ENCODE measurements at regions not wholly inside any gene's neighbourhood (a gene's known extent, or its start where the extent isn't known, plus 50 kb on each side); places are given as distances from the start of the nearest gene placed in this dataset.

- Mint-ChIP-seq H3K9me3 (ENCODE audit: unreplicated experiment) (no peaks in the 10 kb centered on the region), H3K27me3 (ENCODE audit: unreplicated experiment) (no peaks in the 10 kb centered on the region), H3K27ac (ENCODE audit: unreplicated experiment) (no peak overlapping the region), H3K4me3 (ENCODE audit: unreplicated experiment) (no peak overlapping the region), H3K4me1 (ENCODE audit: low read depth, unreplicated experiment) (no peaks in the 10 kb centered on the region), H3K36me3 (ENCODE audit: unreplicated experiment) (no peaks in the 10 kb centered on the region)
- TF ChIP-seq, protein P1, sequence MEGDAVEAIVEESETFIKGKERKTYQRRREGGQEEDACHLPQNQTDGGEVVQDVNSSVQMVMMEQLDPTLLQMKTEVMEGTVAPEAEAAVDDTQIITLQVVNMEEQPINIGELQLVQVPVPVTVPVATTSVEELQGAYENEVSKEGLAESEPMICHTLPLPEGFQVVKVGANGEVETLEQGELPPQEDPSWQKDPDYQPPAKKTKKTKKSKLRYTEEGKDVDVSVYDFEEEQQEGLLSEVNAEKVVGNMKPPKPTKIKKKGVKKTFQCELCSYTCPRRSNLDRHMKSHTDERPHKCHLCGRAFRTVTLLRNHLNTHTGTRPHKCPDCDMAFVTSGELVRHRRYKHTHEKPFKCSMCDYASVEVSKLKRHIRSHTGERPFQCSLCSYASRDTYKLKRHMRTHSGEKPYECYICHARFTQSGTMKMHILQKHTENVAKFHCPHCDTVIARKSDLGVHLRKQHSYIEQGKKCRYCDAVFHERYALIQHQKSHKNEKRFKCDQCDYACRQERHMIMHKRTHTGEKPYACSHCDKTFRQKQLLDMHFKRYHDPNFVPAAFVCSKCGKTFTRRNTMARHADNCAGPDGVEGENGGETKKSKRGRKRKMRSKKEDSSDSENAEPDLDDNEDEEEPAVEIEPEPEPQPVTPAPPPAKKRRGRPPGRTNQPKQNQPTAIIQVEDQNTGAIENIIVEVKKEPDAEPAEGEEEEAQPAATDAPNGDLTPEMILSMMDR (IDR thresholded peaks at IDR 0.05; ENCODE audit: partially characterized antibody, unreplicated experiment): no peak
- DNase-seq: no peak
These were observed 219.9 kb upstream of the BRINP1 start for GRCh38 chr9:119588874-119589744.

- Mint-ChIP-seq H3K36me3 (ENCODE audit: unreplicated experiment) (no peaks in the 10 kb centered on the region), H3K27ac (ENCODE audit: unreplicated experiment) (no peak overlapping the region), H3K9me3 (ENCODE audit: unreplicated experiment) (peaks cover 1% of the 10 kb centered on the region), H3K4me3 (ENCODE audit: unreplicated experiment) (no peak overlapping the region), H3K27me3 (ENCODE audit: unreplicated experiment) (peaks cover 2% of the 10 kb centered on the region), H3K4me1 (ENCODE audit: low read depth, unreplicated experiment) (no peaks in the 10 kb centered on the region)
- no peak for DNase-seq
- TF ChIP-seq, protein P1 (IDR thresholded peaks at IDR 0.05; ENCODE audit: partially characterized antibody, unreplicated experiment): no peak
These were observed 208.6 kb upstream of the BRINP1 start for GRCh38 chr9:119577881-119578280.

DNA sequence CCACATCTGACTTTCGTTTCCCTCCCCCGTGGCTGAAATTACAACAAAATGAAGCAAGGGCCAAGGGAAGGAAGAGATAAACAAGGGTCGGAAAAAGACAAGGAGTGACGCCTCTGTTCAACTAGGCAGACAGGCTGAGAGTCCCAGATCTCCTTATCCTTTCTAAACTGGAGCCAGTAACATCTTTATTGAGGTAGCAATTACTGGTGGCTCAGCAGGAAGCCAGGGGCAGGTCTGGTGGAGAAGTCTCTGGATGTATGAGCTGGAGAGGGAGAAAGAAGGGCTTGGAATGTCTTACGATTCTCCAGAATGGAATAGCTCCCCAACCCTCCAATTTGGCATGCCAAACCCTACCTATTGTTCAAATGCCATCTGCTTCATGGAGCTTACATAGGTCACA lies 190.8 kb upstream of the BRINP1 start:
- no peak for DNase-seq
- TF ChIP-seq, protein P1 (IDR thresholded peaks at IDR 0.05; ENCODE audit: partially characterized antibody, unreplicated experiment): no peak
- Mint-ChIP-seq H3K27me3 (ENCODE audit: unreplicated experiment) (no peaks in the 10 kb centered on the region), H3K27ac (ENCODE audit: unreplicated experiment) (no peak overlapping the region), H3K36me3 (ENCODE audit: unreplicated experiment) (no peaks in the 10 kb centered on the region), H3K4me1 (ENCODE audit: low read depth, unreplicated experiment) (peaks cover 3% of the 10 kb centered on the region), H3K4me3 (ENCODE audit: unreplicated experiment) (no peak overlapping the region), H3K9me3 (ENCODE audit: unreplicated experiment) (peaks cover 3% of the 10 kb centered on the region)

DNA sequence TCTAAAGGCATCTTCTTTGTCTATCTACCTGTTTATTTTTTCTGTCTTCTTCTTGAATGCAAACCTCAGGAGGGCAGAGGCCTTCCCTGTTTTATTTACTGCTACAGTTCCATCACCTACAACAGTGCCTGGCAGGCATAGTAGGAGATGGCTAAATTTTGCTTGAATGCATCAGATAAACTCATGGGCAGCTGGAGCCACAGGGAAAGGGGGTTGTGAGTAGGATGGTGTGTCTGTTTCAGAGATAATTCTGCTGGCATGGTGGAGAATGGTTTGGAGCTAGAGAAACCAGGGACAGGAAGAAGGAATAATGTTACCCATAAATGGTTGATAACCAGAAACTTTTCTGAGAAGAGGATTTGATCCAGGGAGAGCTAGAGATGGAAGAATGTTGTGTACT lies 189.8 kb upstream of the BRINP1 start:
- Mint-ChIP-seq H3K27ac (ENCODE audit: unreplicated experiment) (no peak overlapping the region), H3K27me3 (ENCODE audit: unreplicated experiment) (no peaks in the 10 kb centered on the region), H3K4me3 (ENCODE audit: unreplicated experiment) (no peak overlapping the region), H3K4me1 (ENCODE audit: low read depth, unreplicated experiment) (peaks cover 3% of the 10 kb centered on the region), H3K9me3 (ENCODE audit: unreplicated experiment) (no peaks in the 10 kb centered on the region), H3K36me3 (ENCODE audit: unreplicated experiment) (no peaks in the 10 kb centered on the region)
- DNase-seq: no peak
- TF ChIP-seq, protein P1 (IDR thresholded peaks at IDR 0.05; ENCODE audit: partially characterized antibody, unreplicated experiment): no peak

DNA sequence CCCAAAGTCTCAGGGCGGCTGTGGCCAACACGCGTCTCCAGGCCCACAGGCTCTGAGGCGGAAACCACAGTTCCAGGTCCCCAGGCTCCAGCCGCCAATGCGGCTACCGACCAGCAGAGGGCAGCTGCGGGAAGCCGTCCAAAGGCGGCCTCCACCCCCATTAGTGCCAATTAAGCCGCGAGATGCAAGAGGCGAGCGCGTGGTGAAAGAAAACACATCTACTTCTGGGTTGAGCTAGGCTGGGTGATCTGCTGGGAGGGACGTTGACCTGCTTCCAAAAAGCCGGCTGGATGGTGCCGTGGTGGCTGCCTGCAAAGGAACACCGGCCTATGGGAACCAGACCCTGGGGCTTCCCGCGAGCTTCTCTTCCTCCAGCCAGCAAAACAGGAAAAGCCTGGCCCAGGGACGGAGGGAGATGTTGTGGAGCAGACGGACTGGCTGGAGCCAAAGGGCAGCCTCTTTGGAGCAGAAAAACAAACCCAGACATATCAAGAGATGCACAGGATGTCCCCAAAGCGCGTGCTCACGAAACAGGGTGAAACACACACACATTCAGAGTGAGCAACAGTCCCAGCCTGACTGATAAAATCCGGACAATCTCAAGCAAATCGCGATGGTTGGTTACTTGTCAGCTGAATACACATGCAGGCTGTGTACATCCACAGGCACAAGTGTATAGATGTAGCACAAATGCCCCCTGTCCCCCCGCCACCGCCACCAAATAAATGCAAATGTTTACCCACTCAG lies 187.1 kb upstream of the BRINP1 start:
- Mint-ChIP-seq H3K27me3 (ENCODE audit: unreplicated experiment) (no peaks in the 10 kb centered on the region), H3K27ac (ENCODE audit: unreplicated experiment) (no peak overlapping the region), H3K9me3 (ENCODE audit: unreplicated experiment) (no peaks in the 10 kb centered on the region), H3K4me3 (ENCODE audit: unreplicated experiment) (peak overlapping the region; percentile 72), H3K4me1 (ENCODE audit: low read depth, unreplicated experiment) (peaks cover 3% of the 10 kb centered on the region), H3K36me3 (ENCODE audit: unreplicated experiment) (no peaks in the 10 kb centered on the region)
- peak; percentile 93 for DNase-seq
- TF ChIP-seq, protein P1 (IDR thresholded peaks at IDR 0.05; ENCODE audit: partially characterized antibody, unreplicated experiment): peak; percentile 96

Data from glutamatergic neuron (in vitro differentiated cells).